Stimulated activated CD4-positive, alpha-beta T cell treated with anti-CD3 and anti-CD28 coated beads, Interleukin-2, amount 100 ng/mL, for 4 hours (primary cell): ENCODE measurements at regions not wholly inside any gene's neighbourhood (a gene's known extent, or its start where the extent isn't known, plus 50 kb on each side); places are given as distances from the start of the nearest gene placed in this dataset.
"Not testable (repeated sequence)": the region's sequence is repeated elsewhere in the genome, so short reads cannot be mapped to it uniquely, and the experiment has no call there.

Experiments
- DNase-seq: peaks from one replicate; pipeline ENCODE4 v3.0.0-alpha.2; 2020; ENCODE audit warnings: low read depth

DNA sequence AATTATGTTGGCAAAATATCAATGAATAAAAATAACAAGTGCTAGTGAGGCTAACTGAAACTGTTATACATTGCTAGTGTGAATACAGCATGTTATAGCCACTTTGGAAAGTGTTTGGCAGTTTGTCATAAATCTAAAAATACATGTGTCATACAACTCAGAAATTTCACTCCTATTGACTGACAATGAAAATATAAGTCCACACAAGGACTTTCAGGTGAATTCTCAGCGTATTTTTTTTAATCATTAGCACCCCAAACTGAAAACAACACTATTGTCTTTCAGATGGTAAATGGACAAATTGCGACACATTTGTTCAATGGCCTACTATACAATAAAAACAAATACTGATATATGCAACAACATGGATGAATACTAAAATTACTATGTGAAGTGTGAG is 884.8 kb downstream of the TRIB2 start:
- DNase-seq = no peak

- no peak for DNase-seq
These were observed 888.4 kb downstream of the TRIB2 start for GRCh38 chr2:13604951-13605661.

- DNase-seq = no peak
These were observed 890.4 kb downstream of the TRIB2 start for GRCh38 chr2:13607139-13607538.

- no peak for DNase-seq
These were observed 895.2 kb downstream of the TRIB2 start for GRCh38 chr2:13611939-13612338.

DNA sequence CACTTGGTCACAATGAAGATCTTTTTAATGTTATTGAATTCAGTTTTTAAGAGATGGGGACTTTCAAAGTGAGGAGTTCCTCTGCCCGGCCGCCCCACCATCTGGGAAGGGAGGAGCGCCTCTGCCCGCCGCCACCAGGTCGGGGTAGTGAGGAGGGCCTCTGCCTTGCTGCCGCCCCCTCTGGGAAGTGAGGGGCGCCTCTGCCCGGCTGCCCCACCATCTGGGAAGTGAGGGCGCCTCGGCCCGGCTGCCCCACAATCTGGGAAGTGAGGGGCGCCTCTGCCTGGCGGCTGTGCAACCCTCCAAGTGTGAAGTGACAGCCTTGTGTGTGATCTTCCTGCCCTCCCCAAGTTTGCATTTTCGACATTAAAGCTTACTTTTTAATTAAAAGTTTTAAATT is 899.3 kb downstream of the TRIB2 start:
- DNase-seq = no peak

DNA sequence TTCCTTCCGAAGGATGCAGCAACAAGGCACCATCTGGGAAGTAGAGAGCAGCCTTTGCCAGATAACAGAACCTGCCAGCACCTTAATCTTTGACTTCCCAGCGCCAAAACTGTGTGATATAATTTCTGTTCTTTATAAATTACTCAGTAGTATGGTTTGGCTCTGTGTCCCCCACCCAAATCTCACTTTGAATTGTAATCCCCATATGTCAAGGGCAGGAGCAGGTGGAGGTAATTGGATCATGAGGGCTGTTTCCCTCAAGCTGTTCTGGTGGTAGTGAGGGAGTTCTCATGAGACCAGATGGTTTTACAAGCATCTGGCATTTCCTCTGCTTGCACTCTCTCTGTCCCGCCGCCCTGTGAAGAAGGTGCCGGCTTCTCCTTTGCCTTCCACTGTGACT is 899.9 kb downstream of the TRIB2 start:
- no peak for DNase-seq

DNA sequence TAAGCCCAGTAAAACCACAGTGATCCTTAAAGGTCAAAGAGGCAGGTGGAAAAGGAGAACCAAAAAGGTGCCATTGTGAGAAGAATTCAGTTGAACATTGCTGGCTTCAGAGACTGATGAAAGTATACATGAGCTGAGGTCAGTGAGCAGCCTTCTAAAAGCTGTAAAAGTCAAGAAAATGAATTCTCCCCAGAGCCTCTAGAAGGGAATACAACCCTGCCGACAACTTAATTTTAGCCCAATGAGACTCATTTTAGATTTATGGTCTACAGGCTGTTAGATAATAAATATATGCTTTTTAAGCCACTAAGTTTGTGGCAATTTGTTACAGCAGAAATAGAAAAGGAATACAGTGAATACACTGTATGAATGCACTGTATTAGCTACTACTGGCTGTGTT is 911.4 kb downstream of the TRIB2 start:
- no peak for DNase-seq

DNA sequence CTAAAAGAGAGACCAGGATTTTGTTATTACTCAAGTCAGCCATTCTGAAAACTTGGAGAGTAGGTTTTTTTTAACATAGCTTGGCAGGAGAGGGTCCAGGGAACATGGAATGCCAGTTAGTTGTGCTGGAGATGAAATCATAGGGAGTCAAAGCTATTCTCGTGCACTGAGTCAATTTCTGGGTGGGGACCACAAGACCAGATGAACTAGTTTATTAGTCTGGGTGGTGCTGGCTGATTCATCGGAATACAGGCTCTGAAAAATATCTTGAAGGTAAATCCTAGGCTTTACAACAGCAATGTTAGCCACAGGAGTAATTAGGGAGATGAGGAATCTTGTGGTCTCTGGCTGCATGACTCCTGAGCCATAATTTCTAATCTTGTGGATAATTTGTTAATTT is 921.4 kb downstream of the TRIB2 start:
- DNase-seq = no peak

DNA sequence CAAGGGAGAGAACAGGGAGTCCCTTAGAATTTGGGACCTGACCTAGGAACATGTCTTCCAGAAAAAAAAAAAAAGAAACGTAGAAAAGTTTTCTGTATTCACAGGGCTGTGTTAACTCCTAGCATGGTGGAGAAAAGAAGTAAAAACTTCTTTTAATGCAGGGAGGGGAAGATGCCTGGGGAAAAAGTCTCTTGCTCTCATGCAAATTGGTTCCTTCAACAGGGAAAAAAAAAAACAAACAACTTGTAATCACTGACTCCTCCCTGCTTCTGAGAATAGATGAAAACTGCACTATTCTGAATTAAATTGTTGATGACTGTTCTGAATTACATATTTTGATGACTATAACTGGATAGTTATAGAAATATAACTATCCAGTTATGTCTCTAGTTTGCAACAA is 933.2 kb downstream of the TRIB2 start:
- no peak for DNase-seq

DNA sequence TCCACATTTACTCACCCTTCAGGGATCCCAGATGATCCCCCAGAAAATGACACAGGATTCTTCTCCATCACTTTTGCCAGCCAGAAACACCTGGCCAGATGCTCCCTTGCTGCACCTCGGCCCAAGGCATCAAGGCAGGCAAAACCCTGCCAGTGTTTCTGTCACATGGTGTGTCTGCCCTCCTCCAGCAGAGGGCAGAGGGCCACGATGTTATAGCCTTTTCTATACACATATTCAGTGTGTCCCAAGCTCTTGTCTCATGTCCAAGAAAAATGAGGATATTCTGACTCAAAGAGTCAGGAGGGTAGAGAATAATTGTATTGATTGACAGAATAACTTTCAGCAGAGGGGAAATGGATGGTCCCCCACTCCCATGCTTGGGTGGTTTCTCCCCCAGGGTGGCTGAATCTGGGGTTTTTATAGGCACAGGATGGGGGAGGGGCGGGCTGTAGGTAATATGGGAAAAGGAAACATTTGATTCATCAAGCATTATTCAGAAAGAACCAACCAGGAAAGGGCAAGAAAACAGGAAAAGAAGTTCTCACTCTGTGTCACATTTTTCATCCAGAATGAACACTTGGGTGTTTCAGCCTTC is 933.9 kb downstream of the TRIB2 start:
- no peak for DNase-seq

- DNase-seq = no peak
These were observed 935.0 kb downstream of the TRIB2 start for GRCh38 chr2:13651684-13652131.

- DNase-seq = no peak
These were observed 936.0 kb downstream of the TRIB2 start for GRCh38 chr2:13652531-13653313.

- no peak for DNase-seq
These were observed 937.7 kb downstream of the TRIB2 start for GRCh38 chr2:13654416-13654815.

DNA sequence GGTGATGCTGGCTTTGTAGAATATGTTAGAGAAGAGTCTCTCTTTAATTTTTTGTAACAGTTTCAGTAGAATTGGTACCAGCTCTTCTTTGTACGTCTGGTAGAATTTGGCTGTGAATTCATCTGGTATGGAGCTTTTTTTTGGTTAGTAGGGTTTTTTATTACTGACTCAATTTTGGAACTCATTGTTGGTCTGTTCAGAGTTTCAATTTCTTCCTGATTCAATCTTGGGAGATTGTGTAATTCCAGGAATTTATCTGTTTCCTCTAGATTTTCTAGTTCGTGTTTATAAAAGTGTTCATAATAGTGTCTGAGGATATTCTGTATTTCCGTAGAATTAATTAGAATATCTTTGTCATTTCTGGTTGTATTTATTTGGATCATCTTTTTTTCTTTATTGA is 943.5 kb downstream of the TRIB2 start:
- no peak for DNase-seq

GRCh38 chr2:13662055-13662454 is 945.3 kb downstream of the TRIB2 start:
- no peak for DNase-seq

DNA sequence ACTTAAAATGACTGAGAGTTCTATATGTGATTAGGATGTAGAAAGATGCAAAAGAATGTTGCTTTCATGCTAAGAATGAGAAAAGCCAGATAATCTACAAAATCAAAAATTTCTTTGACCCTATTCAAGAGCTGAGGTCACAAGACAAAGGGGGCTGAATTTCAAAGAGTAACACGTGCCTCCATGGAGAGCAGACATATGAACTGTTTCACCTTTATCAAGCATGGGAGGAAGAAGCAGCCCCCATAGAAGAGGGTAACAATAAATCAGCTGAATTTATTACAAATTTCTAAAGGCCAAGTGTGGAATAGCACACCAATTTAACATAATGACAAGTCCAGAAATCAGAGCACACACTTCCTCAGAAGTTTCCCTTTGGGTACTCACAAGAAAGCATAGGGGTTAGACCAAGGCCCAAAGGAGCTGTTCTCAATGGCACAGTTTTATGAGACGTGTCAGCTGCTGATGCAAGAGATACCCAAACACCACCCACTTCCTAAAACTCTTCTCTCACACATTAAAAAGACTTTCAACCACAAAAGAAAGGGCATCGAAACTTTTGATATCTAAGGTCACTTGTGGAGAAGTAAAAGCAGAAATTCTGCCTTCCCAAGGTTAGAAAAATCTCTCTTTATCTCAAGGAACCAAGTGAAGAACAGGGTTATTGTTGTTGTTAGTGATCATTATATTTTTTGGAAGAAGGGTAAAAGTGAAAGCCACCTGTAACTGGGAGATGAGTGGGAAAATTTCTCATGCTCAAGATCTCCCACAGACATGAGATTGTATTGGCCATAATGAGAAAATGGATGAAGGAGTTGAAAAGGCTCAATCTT is 950.1 kb downstream of the TRIB2 start:
- no peak for DNase-seq

DNA sequence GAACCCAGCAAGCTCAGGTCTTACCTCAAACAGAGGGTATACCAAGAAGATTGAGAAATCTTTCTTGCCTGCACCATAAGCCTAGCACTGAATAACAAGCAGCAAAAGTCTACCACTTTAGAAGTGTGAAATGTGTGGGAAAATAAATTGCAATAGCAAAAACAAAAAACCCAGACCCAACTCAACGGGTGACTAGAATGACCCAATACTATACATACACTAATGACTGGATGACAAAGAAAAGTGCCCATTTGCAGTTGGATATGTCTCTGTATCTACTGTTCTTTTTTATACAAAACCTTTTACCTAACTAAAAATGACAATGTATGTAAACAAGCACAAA is 950.6 kb downstream of the TRIB2 start:
- no peak for DNase-seq

GRCh38 chr2:13669607-13670006 is 952.9 kb downstream of the TRIB2 start:
- DNase-seq = no peak

DNA sequence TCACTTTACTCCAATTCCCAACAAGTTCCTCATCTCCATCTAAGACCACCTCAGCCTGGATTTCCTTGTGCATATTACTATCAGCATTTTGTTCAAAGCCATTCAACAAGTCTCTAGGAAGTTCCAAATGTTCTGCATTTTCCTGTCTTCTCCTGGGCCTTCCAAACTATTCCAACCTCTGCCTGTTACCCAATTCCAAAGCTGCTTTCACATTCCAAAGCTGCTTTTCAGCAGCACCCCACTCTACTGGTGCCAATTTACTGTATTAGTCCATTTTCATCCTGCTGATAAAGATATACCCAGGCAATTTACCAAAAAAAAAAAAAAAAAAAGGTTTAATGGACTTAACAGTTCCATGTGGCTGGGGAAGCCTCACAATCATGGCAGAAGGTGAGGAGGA is 957.1 kb downstream of the TRIB2 start:
- DNase-seq = not testable (repeated sequence)

DNA sequence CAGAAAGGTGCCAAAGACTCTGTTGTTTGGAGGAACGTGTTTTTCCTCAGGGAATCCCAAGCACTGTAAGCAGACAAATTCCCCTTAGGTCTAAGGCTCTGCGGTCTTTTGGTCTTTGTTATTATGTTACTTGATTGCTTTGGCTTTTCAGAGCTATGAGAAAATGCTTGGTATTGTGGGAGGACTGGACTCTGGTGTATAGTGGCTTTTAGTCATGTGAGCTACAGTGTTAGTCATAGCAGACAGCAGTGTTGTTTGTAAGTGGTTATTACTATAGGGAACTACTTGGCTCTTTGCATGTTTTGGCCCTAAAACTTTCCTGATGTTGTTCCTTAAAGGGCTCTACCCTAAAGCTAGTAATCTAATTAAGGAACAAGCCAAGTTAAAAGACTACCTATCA is 956.2 kb upstream of the LRATD1 start:
- no peak for DNase-seq

GRCh38 chr2:13681936-13682335 is 950.6 kb upstream of the LRATD1 start:
- DNase-seq = no peak

DNA sequence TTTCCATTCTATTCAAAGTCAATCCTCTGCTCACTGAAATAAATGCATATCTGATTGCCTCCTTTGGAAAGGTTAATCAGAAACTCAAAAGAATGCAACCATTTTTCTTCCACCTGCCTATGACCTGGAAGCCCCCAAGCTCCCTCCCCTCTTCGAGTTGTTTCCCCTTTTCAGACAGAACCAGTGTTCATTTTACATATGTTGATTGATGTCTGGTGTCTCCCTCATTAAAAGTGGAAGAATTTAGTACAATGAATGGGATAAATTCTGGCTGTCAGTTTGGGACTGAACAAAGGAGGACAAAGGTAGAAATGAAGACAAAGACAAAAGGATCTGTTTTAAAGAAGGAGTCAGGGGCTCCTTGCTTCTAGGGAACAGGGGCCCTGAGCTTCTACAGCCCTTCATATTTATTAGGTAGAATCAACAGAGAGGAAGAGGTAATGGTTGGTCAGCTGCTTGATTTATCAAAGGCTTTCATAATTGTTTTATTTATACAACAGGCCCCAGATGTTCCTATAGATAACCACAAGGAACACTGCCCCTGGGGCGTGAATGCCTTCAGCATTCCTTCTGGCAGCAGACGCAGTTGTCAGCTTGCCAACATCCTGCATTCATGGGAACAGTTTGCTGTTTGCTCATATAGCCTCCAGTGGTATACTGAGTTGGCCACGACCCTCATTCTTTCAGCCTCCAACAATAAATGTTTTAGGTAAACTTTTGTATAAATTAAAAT is 949.8 kb upstream of the LRATD1 start:
- DNase-seq = no peak
